ENCODE measurements at regions not wholly inside any gene's neighbourhood (a gene's known extent, or its start where the extent isn't known, plus 50 kb on each side); places are given as distances from the start of the nearest gene placed in this dataset.

DNA sequence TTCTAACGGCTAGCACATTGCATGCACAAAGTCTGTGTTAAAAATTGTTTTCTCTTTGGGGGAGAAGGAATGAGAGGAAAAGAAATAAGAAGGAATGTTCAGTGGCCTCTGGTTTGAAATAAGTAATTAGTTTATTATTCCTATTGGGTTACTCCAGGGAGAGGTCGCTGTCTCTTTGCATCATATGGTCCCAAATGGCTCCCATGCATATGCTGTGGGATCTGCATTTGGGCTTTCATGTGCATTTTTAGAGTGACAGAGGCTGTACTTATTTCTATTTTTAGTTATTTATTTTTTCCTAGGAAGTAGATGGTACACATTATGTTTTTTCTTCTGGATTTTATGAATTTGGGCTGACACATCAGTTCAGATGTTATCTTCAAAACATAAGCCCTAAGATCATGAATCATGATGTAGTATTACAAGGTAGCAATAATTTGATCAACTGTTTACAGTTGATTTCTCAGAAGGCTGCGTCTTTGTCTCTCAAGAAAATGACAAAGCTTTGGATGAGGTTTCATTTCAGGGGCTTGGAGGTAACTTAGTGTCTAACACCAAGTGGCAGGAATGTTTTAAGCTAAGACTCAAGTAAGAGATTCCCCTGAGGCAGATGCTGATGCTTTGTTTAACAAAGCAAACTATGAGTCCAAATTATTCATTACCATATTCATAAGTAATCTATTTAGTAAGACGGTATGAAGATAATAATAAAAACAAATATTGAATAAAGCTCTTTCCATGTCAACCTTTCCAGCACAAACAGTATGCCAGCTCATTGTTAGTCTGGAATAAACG lies 247.7 kb downstream of the NSUN3 start:
- no peaks in the 10 kb centered on the region for H3K9me3 Mint-ChIP-seq (ENCODE audit: low read depth)
- no peak for DNase-seq (ENCODE audit: low spot score, unreplicated experiment)
- H3K36me3 Mint-ChIP-seq (ENCODE audit: insufficient read depth), result no peaks in the 10 kb centered on the region
- H3K4me1 Mint-ChIP-seq (ENCODE audit: low read depth), result no peaks in the 10 kb centered on the region
- H3K27ac Mint-ChIP-seq, result no peak overlapping the region
- no peaks in the 10 kb centered on the region for H3K27me3 Mint-ChIP-seq
- TF ChIP-seq, protein P1, sequence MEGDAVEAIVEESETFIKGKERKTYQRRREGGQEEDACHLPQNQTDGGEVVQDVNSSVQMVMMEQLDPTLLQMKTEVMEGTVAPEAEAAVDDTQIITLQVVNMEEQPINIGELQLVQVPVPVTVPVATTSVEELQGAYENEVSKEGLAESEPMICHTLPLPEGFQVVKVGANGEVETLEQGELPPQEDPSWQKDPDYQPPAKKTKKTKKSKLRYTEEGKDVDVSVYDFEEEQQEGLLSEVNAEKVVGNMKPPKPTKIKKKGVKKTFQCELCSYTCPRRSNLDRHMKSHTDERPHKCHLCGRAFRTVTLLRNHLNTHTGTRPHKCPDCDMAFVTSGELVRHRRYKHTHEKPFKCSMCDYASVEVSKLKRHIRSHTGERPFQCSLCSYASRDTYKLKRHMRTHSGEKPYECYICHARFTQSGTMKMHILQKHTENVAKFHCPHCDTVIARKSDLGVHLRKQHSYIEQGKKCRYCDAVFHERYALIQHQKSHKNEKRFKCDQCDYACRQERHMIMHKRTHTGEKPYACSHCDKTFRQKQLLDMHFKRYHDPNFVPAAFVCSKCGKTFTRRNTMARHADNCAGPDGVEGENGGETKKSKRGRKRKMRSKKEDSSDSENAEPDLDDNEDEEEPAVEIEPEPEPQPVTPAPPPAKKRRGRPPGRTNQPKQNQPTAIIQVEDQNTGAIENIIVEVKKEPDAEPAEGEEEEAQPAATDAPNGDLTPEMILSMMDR (IDR thresholded peaks at IDR 0.05; ENCODE audit: unreplicated experiment), result no peak
- H3K4me3 Mint-ChIP-seq (ENCODE audit: low read depth), result no peak overlapping the region

DNA sequence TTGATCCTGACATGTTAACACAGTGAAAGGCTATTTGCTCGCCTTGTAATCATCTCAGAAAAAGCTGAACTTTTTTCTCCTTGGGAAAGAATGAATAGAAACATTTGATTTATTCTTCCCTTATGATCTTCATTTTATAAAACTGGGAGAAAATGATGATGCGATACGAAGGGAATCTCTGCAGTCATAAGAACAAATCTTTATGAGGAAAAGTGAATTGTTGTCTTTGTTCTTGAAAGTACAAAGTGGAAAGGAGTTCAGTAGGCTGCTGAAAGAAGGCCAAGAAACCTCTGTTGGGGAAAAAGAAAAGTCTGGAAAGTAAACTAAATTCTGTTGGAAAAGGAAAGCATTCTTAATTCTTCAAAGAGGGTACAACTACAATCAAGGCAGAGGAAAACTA lies 248.8 kb downstream of the NSUN3 start:
- no peaks in the 10 kb centered on the region for H3K9me3 Mint-ChIP-seq (ENCODE audit: low read depth)
- no peaks in the 10 kb centered on the region for H3K27me3 Mint-ChIP-seq
- H3K4me1 Mint-ChIP-seq (ENCODE audit: low read depth), result no peaks in the 10 kb centered on the region
- DNase-seq (ENCODE audit: low spot score, unreplicated experiment), result no peak
- no peak overlapping the region for H3K27ac Mint-ChIP-seq
- TF ChIP-seq, protein P1 (IDR thresholded peaks at IDR 0.05; ENCODE audit: unreplicated experiment), result no peak
- H3K4me3 Mint-ChIP-seq (ENCODE audit: low read depth), result no peak overlapping the region
- no peaks in the 10 kb centered on the region for H3K36me3 Mint-ChIP-seq (ENCODE audit: insufficient read depth)

DNA sequence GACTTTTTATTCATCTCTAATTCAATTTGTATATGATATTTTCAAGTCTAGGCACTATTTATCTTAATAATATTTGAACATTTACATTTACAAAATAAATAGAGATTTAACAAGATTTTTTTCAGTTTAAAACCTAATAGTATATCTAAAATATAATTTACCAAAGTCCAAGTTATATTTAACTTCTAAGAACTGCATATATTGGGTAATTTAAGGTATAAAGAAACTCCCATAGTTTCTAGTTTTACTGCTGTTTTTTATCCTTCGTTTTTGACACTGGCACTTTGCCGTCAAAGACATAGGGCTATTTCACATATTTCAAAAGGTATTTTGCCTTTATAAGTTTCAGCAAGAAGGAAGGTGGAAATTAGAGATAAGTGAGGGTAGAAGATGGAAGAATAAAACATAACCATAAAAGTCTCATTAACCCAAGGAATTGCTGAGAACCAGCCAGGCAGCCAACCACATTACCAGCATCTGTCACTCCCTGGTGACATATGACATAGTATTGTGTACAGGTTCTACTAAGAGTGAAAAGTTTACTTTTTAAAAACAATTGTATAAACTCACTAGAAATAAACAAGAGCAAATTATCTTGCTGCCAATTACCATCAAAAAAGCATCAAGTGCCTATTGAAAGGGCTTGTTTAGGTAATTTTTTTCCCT lies 251.5 kb downstream of the NSUN3 start:
- no peaks in the 10 kb centered on the region for H3K9me3 Mint-ChIP-seq (ENCODE audit: low read depth)
- H3K4me1 Mint-ChIP-seq (ENCODE audit: low read depth), result no peaks in the 10 kb centered on the region
- H3K27me3 Mint-ChIP-seq, result no peaks in the 10 kb centered on the region
- no peak overlapping the region for H3K27ac Mint-ChIP-seq
- no peak for DNase-seq (ENCODE audit: low spot score, unreplicated experiment)
- TF ChIP-seq, protein P1 (IDR thresholded peaks at IDR 0.05; ENCODE audit: unreplicated experiment), result no peak
- H3K36me3 Mint-ChIP-seq (ENCODE audit: insufficient read depth), result no peaks in the 10 kb centered on the region
- no peak overlapping the region for H3K4me3 Mint-ChIP-seq (ENCODE audit: low read depth)

DNA sequence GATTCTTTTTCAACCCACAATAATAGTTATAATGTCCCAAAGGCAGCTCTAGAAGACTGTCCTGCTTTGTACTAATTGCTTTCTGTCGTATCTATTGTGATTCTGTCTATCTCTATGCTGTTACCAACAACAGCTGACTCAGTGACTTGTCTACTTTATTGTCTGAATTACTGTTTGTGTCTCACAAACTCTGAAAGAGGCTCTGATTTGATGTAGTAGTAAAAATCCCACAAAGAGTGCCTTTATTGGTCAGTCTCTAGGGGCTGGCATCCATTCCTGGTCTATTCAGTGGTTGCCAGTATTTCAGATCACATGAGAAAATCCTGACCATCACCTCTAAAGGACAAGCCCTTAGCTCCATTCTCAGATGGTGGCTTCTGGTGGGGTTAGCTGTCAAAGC lies 254.2 kb downstream of the NSUN3 start:
- TF ChIP-seq, protein P1 (IDR thresholded peaks at IDR 0.05; ENCODE audit: unreplicated experiment), result no peak
- Mint-ChIP-seq H3K36me3 (ENCODE audit: insufficient read depth) (no peaks in the 10 kb centered on the region), H3K27ac (no peak overlapping the region), H3K4me3 (ENCODE audit: low read depth) (no peak overlapping the region), H3K27me3 (no peaks in the 10 kb centered on the region), H3K9me3 (ENCODE audit: low read depth) (peaks cover 3% of the 10 kb centered on the region), H3K4me1 (ENCODE audit: low read depth) (no peaks in the 10 kb centered on the region)
- no peak for DNase-seq (ENCODE audit: low spot score, unreplicated experiment)

DNA sequence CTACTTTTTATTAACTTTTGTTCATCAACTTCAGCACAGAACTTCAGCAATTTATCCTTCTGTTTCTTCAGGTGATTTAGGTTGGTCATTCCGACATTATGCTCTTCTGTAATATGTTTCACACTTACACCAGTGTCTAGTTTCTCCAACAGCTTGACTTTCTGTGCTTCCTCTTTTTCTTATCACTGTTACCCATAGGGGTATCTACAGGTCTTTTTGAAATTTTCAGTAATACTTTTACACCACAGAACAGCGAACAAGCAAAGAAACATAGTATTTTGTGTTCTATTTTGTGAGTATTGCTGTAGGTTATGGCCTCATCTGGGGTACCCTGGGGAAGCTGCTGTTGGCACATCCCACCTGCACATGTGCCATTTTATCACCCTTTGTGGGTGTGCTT lies 260.7 kb downstream of the NSUN3 start:
- Mint-ChIP-seq H3K4me3 (ENCODE audit: low read depth) (no peak overlapping the region), H3K27me3 (no peaks in the 10 kb centered on the region), H3K4me1 (ENCODE audit: low read depth) (no peaks in the 10 kb centered on the region), H3K36me3 (ENCODE audit: insufficient read depth) (no peaks in the 10 kb centered on the region), H3K27ac (no peak overlapping the region), H3K9me3 (ENCODE audit: low read depth) (peaks cover 9% of the 10 kb centered on the region)
- no peak for DNase-seq (ENCODE audit: low spot score, unreplicated experiment)
- TF ChIP-seq, protein P1 (IDR thresholded peaks at IDR 0.05; ENCODE audit: unreplicated experiment), result no peak

All from progenitor cell of endocrine pancreas (in vitro differentiated cells).